IPS-18a (cell line): ENCODE measurements at regions not wholly inside any gene's neighbourhood (a gene's known extent, or its start where the extent isn't known, plus 50 kb on each side); places are given as distances from the start of the nearest gene placed in this dataset.

ENCODE experiments used
- H3K27ac ChIP-seq: one replicate; pipeline ENCODE4 v1.5.1; 2013; ENCODE audit warnings: low read length
- H3K27me3 ChIP-seq: one replicate; pipeline ENCODE4 v1.6.1; 2013; ENCODE audit warnings: mild to moderate bottlenecking, low read length; ENCODE audit not compliant: control insufficient read depth, insufficient read depth
- H3K36me3 ChIP-seq: one replicate; pipeline ENCODE4 v1.6.1; 2013; ENCODE audit warnings: low read depth, low read length; ENCODE audit not compliant: control insufficient read depth
- H3K4me1 ChIP-seq: one replicate; pipeline ENCODE4 v1.6.1; 2013; ENCODE audit warnings: low read depth, low read length; ENCODE audit not compliant: control insufficient read depth
- H3K4me3 ChIP-seq: one replicate; pipeline ENCODE4 v1.5.1; 2013; ENCODE audit warnings: low read length
- H3K9ac ChIP-seq: one replicate; pipeline ENCODE4 v1.6.1; 2013; ENCODE audit warnings: mild to moderate bottlenecking, low read length, moderate library complexity
- H3K9me3 ChIP-seq: one replicate; pipeline ENCODE4 v1.6.1; 2013; ENCODE audit warnings: low read depth, low read length; ENCODE audit not compliant: control insufficient read depth

DNA sequence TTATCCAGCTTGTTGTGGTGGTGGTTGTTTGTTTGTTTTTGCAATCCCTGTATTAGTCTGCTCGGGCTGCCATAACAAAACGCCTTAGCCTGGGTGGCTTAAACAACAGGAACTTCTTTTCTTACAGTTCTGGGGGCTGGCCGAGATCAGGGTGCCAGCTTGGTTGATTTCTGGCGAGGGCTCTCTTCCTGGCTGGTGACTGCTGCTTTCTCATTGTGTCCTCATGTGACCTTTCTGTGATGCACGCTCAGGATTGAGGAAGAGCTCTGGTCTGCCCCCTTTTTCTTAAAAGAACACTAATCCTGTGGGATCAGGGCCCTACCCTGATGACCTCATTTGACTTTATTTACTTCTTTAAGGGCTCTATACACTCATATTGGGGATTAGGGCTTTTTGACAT lies 107.1 kb upstream of the NRP1 start:
- Histone ChIP-seq H3K9me3 (no peaks in the 10 kb centered on the region), H3K27ac (no peak overlapping the region), H3K9ac (no peak overlapping the region), H3K4me3 (no peak overlapping the region), H3K4me1 (peaks cover 2% of the 10 kb centered on the region), H3K27me3 (no peaks in the 10 kb centered on the region), H3K36me3 (no peaks in the 10 kb centered on the region)

DNA sequence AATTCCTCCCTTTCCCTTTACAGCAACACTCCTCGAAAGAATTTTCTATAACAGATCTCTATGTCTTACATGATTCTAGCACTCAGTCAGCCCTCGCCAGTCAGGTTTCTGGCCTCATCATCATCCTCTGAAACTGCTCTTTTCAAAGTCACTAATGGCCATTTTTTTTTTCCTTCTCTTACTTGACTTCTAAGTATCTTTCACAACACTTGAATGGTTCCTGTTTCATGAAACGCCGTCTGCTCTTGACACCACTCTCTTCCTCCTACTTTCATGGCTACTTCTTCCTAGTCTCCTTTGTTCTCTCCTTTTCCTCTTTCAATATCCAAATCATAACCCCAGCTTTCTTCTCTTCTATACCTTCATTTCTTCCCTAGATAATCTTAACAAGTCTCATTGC lies 100.5 kb upstream of the NRP1 start:
- no peak overlapping the region for H3K9ac ChIP-seq
- H3K4me3 ChIP-seq, result no peak overlapping the region
- no peaks in the 10 kb centered on the region for H3K9me3 ChIP-seq

DNA sequence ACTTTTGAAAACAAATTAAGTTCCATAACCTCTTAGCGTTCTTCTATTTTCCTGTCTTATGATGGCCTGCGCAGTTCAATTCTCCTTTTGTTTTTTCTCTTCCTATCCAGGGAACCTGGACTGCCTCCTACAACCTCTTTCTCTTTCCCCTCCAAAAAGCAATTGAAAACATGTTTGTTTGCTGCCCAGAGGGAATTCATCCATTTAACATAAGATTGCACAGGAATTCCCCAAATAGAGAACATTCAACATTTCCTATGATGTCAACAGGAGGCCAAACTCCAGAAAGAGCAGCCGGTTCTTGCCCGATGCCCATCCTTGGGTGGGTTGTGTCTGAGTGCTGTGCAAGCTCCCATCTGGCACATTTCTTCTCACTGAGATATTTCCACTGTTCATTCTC lies 94.2 kb upstream of the NRP1 start:
- Histone ChIP-seq H3K4me3 (no peak overlapping the region), H3K27me3 (no peaks in the 10 kb centered on the region), H3K9ac (no peak overlapping the region), H3K27ac (no peak overlapping the region), H3K36me3 (no peaks in the 10 kb centered on the region), H3K9me3 (no peaks in the 10 kb centered on the region), H3K4me1 (peaks cover 11% of the 10 kb centered on the region)

More for the DNA sequence above, 100.5 kb upstream of the NRP1 start:
- no peaks in the 10 kb centered on the region for H3K4me1 ChIP-seq
- H3K36me3 ChIP-seq, result no peaks in the 10 kb centered on the region
- H3K27ac ChIP-seq, result no peak overlapping the region
- no peaks in the 10 kb centered on the region for H3K27me3 ChIP-seq

DNA sequence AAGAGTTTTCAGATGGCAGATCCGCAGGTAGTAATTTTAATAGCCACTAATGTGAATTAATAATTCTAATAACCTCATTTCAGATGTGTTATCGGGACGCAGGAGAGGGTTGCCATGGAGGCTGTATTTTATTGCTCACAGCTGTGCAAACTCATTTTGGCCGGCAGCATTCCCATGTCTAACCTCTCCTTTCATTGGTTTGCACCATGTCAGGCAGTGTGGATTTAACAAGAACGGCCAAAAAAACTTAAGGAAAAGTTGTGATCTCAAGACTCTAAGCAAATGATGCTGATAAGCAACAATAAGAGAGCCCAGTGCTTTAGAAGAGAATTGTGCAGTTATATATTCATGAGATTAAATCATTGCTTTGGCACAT lies 88.7 kb upstream of the NRP1 start:
- Histone ChIP-seq H3K4me3 (no peak overlapping the region), H3K27me3 (no peaks in the 10 kb centered on the region), H3K9ac (no peak overlapping the region), H3K27ac (no peak overlapping the region), H3K9me3 (no peaks in the 10 kb centered on the region), H3K4me1 (peaks cover 13% of the 10 kb centered on the region), H3K36me3 (no peaks in the 10 kb centered on the region)

DNA sequence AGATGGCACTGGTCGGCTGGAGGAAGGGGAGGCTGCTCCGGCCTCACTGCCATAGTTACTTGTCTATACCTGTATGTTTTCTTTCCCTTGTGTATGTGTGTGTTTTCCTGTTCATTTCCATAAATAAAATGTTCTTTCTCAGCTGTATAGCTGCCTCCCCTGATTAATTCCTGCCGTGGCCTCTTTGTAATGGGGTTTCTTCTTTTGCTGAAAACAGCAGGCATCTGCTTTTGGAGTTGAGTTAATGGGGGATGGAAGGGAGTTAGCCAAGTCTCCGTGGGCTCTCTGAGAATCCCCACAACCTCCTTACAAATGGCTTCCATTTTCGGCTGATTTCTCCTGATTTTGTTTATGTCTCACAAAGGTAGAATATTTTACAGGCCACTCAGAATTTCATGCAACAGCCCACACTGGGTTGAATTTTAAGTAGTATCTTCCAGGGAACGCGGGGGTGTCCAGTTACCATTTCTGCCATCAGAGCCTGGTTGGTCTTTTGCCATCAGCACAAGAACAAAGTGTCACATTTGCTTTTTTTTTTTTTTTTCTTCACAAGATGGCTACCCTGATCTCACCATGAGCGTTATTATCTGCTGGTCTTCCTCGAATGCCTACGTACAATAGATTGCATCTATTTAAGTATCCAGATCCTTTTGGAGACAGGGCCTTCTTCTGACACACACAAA lies 88.1 kb upstream of the NRP1 start:
- H3K27ac ChIP-seq, result no peak overlapping the region
- no peak overlapping the region for H3K9ac ChIP-seq
- no peaks in the 10 kb centered on the region for H3K36me3 ChIP-seq
- no peaks in the 10 kb centered on the region for H3K9me3 ChIP-seq
- no peaks in the 10 kb centered on the region for H3K27me3 ChIP-seq
- H3K4me1 ChIP-seq, result peaks cover 11% of the 10 kb centered on the region
- no peak overlapping the region for H3K4me3 ChIP-seq

DNA sequence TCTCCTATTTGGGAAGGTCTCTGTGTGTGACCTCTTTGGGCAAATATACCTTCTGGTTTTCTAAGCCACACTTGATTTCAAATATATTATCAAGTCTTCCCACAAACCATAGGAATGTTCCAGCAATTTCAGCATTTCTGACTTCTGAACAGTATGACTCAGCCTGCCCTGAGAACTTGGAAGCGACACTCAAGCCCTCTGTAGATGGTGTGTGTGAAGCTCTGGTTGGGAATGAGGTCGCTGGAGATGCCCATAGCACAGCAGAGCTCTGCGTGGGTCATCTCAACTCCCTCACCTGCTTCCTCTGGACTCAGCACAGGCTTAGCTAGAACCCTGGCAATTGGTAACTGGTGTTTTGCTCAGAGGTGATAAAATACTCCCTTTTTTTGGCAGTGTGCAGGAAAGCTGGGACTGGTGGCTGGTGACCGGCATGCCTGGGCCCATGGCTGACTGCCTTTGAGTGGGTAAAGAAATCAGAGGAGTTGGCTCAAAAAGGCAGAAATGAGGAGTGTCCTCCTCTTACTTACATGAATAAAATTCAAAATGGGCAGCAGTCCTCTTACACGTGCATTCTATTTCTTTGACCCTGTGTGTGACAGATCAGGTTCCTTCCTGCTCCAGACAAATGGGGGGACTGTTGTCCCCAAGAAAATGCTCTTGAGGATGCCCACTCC lies 87.5 kb upstream of the NRP1 start:
- Histone ChIP-seq H3K27ac (no peak overlapping the region), H3K9ac (no peak overlapping the region), H3K4me3 (no peak overlapping the region), H3K27me3 (no peaks in the 10 kb centered on the region), H3K36me3 (no peaks in the 10 kb centered on the region), H3K9me3 (no peaks in the 10 kb centered on the region), H3K4me1 (peaks cover 11% of the 10 kb centered on the region)

DNA sequence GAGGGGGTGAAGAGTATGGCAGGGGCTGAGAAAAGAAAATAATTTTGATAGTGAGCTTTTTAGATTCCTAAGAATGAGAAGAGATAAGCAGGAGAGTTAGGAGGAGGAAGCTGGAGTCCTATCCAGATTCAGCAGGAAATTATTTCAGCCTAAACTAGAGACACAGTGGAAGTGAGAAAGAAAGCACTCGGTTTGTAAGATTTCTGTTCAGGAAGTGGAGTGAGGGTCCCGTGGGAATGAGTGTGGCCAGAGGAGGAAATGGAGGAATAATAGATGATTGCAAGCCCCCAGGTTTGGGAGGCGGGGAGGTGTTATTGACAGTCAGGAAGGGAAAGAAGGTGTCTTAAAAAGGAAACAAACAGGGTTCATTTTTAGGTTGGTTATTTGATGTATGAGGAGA lies 84.8 kb upstream of the NRP1 start:
- Histone ChIP-seq H3K36me3 (no peaks in the 10 kb centered on the region), H3K27me3 (no peaks in the 10 kb centered on the region), H3K27ac (no peak overlapping the region), H3K9me3 (no peaks in the 10 kb centered on the region), H3K4me1 (peaks cover 11% of the 10 kb centered on the region), H3K4me3 (no peak overlapping the region), H3K9ac (no peak overlapping the region)

DNA sequence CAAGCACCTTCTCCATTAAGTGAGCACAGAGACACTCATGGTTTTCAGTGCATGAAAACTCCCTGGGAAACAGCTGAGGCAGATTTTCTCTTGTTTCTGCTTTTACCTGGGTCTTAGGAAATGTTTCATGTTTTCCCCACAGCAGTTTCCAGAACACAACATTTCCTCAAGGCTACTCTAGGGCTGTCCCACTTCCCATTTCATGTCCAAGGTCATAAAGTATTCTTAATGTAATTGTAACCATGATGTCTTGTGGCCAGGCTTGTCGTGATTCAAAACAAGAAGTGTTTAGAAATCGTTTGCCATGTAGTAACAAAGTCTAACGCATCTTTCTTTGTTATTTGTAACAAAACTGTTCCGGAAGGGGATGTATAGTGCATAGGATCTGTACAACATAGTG lies 83.8 kb upstream of the NRP1 start:
- H3K9ac ChIP-seq, result no peak overlapping the region
- H3K27ac ChIP-seq, result no peak overlapping the region
- H3K4me3 ChIP-seq, result no peak overlapping the region
- no peaks in the 10 kb centered on the region for H3K9me3 ChIP-seq
- H3K4me1 ChIP-seq, result peaks cover 11% of the 10 kb centered on the region
- no peaks in the 10 kb centered on the region for H3K36me3 ChIP-seq
- H3K27me3 ChIP-seq, result no peaks in the 10 kb centered on the region

DNA sequence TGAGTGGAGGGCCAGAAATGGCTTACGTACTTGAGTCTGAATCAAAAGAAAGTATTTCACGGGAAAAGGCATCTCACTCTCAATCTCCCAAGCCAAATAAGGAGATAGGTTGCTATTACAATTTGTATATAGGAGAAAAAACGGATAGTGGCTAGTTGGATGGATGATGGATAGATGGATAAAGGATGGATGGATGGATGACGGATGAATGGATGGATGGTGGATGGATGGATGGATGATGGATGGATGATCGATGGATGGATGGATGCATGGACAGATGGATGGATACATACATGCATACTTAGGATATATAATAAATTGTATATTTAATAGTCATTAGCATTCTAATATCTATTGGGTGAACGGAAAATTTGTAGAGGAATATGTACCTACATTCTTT lies 82.2 kb upstream of the NRP1 start:
- Histone ChIP-seq H3K27ac (no peak overlapping the region), H3K4me1 (no peaks in the 10 kb centered on the region), H3K9ac (no peak overlapping the region), H3K27me3 (no peaks in the 10 kb centered on the region), H3K4me3 (no peak overlapping the region), H3K36me3 (no peaks in the 10 kb centered on the region), H3K9me3 (no peaks in the 10 kb centered on the region)

DNA sequence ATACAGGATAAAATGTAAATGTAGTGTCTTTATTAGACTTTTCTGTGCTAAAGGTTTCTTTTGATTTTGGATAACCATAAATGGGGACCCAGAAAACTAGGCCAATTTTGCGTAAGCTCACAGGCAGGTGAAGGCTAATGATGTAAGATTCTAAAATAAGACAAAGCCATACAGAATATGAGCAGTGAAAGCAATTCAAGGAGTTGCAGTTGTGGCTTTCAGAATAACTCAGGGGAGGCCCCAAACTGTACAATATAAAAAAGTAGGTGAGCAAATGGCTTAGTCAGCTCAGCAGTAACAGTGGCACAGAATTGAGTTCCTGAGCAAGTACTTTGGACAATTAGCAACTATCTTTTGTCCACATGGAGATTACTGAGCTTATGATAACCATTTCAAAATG lies 81.7 kb upstream of the NRP1 start:
- Histone ChIP-seq H3K27me3 (no peaks in the 10 kb centered on the region), H3K9me3 (no peaks in the 10 kb centered on the region), H3K4me1 (no peaks in the 10 kb centered on the region), H3K27ac (no peak overlapping the region), H3K9ac (no peak overlapping the region), H3K4me3 (no peak overlapping the region), H3K36me3 (no peaks in the 10 kb centered on the region)

DNA sequence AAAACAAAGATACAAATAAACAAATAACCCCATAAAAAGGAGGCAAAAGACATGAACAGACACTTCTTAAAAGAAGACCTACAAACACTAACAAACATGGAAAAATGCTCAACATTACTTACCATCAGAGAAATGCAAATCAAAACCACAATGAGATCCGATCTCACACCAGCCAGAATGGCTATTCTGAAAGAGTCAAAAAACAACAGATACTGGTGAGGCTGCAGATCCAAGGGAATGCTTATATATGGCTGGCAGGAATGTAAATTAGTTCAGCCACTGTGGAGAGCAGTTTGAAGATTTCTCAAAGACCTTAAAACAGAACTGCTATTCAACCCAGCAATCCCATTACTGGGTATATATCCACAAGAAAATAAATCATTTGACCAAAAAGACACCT lies 80.4 kb upstream of the NRP1 start:
- Histone ChIP-seq H3K4me3 (no peak overlapping the region), H3K36me3 (no peaks in the 10 kb centered on the region), H3K9me3 (no peaks in the 10 kb centered on the region), H3K27me3 (no peaks in the 10 kb centered on the region), H3K27ac (no peak overlapping the region), H3K4me1 (no peaks in the 10 kb centered on the region), H3K9ac (no peak overlapping the region)

DNA sequence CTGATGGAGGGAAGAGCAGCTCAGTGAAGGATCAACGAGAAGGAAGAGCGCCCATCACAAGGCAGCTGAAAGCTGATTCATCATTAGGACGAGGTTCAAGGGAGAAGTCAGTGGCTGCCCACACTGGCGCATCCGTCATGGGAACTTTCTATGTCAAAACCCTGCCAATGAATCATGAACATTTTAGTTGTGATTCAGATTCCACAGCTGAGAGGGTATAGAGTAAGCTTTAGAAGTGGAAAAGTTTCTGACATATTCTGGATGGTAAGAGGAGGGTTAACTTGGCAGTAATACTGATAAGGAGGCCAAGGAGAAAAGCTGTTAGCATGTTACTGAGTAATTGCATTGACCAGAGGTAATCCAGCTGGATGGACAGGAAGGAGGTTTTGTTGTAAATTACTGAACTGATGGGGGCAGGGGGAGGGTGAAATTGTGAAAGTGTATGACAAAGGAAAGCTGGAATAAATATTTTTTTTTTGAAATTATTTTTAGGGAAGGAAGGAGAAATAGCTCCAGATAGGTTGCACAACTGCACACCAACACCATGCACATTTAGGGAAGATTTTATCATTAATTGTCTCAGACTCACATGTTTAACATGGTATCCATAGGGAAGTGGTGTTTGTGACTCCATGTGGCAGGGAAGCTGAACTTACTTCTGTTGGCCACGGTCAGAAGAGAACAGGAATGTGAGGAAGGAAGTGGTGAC lies 78.3 kb upstream of the NRP1 start:
- Histone ChIP-seq H3K27me3 (no peaks in the 10 kb centered on the region), H3K4me3 (no peak overlapping the region), H3K27ac (no peak overlapping the region), H3K9ac (no peak overlapping the region), H3K4me1 (no peaks in the 10 kb centered on the region), H3K9me3 (no peaks in the 10 kb centered on the region), H3K36me3 (no peaks in the 10 kb centered on the region)
